C4-2B (cell line): ENCODE measurements at regions not wholly inside any gene's neighbourhood (a gene's known extent, or its start where the extent isn't known, plus 50 kb on each side); places are given as distances from the start of the nearest gene placed in this dataset.

ENCODE experiments used
- H3K27ac ChIP-seq: fragments of 450-650 bp; 2 replicates; pipeline ENCODE4 v1.5.1; 2017
- ZFX ChIP-seq: fragments of 450-650 bp; IDR thresholded peaks from 2 replicates; pipeline ENCODE4 v1.6.1; 2017
- TF ChIP-seq, protein P1 (sequence below): fragments of 450-650 bp; conservative IDR thresholded peaks from 2 replicates; pipeline ENCODE4 v1.5.1; 2017; ENCODE audit warnings: mild to moderate bottlenecking

DNA sequence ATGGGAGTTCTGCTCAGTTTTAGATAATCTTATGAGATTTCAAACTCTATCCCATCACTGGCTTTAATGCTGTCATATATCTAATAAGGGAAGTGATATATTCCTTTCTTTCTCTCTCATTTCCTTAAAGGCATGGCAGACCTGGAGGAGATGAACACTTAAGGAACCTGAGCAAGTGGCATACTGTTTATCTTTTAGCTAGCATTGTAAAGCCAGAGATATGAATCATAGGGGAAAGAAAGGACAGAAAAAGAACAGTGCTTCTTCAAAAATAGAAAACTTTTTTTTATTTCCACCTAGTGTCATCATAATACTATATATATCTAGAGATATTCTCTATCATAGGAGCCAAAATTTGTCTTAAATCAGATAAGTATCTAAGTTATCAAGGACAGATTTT is 68.3 kb upstream of the PSMA6 start:
- H3K27ac ChIP-seq: no peak overlapping the region
- TF ChIP-seq, protein P1, sequence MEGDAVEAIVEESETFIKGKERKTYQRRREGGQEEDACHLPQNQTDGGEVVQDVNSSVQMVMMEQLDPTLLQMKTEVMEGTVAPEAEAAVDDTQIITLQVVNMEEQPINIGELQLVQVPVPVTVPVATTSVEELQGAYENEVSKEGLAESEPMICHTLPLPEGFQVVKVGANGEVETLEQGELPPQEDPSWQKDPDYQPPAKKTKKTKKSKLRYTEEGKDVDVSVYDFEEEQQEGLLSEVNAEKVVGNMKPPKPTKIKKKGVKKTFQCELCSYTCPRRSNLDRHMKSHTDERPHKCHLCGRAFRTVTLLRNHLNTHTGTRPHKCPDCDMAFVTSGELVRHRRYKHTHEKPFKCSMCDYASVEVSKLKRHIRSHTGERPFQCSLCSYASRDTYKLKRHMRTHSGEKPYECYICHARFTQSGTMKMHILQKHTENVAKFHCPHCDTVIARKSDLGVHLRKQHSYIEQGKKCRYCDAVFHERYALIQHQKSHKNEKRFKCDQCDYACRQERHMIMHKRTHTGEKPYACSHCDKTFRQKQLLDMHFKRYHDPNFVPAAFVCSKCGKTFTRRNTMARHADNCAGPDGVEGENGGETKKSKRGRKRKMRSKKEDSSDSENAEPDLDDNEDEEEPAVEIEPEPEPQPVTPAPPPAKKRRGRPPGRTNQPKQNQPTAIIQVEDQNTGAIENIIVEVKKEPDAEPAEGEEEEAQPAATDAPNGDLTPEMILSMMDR: no peak
- TF ChIP-seq ZFX: no peak

DNA sequence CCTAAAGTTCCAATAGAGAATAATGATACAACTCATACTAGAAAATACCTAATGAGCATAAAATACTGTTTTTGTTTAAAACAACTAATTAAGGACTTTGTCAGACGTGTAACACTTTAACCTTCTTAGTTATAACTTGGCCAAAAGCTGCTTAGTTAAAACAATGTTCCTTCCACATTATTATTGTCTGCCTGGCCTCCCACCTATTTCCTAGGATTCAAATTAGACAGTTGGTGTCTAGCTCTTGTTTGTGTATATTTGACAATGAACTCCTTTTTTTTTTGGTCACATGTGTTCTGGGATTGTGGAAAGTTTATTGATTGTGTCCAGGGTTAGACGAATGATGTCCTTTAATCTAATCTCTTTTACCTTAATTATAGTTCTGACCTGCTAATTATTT is 67.6 kb upstream of the PSMA6 start:
- H3K27ac ChIP-seq: no peak overlapping the region
- TF ChIP-seq, protein P1: no peak
- no peak for TF ChIP-seq ZFX

DNA sequence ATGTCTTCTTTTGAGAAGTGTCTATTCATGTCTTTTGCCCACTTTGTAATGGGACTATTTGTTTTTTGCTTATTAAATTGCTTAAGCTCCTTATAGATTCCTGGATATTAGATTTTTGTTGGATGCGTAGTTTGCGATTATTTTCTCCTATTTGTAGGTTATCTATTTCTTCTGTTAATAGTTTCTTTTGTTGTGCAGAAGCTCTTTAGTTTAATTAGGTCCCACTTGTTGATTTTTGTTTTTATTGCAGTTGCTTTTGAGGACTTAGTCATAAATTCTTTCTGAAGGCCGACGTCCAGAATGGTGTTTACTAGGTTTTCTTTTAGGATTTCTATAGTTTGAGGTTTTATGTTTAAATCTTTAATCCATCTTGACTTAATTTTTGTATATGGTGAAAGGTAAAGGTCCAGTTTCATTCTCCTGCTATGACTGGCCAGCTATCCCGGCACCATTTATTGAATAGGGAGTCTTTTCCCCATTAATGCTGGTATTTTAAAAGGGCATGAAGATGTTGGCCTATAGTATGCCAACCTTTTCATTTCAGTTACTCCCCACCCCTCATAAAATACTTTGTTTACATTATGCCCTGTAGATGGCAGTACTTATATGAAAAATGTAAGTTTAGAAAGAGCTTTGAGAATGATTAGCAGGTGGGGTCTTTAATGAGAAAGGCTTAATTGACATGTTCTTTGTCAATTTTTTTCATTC is 62.9 kb upstream of the PSMA6 start:
- no peak for TF ChIP-seq ZFX
- TF ChIP-seq, protein P1: peak; percentile 58
- H3K27ac ChIP-seq: no peak overlapping the region

DNA sequence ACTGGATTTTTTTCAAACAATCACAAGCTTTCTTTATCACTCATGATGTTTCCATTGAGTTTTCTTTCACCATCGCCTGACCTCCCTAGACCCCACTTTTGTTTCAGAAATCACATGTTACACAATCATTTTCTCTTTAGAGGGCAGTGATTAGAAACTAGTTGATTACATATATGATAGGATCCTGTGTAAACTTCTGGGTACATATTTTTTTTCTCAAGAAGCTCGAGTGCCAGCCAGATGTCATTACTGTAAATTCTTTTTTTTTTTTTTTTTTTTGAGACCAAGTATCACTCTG is 62.4 kb upstream of the PSMA6 start:
- H3K27ac ChIP-seq: peak overlapping the region; percentile 32
- TF ChIP-seq, protein P1: peak; percentile 31
- TF ChIP-seq ZFX: no peak

DNA sequence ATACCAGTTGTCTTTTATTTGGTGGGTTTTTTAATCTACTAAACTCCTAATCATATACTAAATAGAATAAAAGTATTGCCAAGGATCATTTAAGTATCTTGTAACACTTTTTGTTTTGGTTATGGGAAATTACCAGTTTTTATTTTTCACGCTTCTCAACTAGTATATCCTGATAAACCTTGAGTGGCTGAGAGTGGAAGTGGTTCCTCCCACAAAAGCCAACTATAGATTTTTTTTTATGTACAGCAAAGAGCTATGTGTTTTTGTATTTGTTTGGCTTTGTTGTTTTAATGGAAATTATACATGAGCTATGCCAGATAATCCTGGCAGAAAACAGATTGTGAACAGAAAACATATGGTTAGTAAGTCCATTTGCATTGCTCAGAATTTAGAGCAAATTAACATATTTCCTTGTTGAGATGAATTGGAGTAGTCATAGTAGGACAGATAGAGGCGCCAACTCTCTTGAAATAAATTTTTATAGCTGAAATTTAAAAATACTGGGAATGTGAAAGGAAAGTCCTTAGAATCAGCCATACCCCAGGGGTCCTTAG is 60.9 kb upstream of the PSMA6 start:
- TF ChIP-seq, protein P1: no peak
- TF ChIP-seq ZFX: no peak

DNA sequence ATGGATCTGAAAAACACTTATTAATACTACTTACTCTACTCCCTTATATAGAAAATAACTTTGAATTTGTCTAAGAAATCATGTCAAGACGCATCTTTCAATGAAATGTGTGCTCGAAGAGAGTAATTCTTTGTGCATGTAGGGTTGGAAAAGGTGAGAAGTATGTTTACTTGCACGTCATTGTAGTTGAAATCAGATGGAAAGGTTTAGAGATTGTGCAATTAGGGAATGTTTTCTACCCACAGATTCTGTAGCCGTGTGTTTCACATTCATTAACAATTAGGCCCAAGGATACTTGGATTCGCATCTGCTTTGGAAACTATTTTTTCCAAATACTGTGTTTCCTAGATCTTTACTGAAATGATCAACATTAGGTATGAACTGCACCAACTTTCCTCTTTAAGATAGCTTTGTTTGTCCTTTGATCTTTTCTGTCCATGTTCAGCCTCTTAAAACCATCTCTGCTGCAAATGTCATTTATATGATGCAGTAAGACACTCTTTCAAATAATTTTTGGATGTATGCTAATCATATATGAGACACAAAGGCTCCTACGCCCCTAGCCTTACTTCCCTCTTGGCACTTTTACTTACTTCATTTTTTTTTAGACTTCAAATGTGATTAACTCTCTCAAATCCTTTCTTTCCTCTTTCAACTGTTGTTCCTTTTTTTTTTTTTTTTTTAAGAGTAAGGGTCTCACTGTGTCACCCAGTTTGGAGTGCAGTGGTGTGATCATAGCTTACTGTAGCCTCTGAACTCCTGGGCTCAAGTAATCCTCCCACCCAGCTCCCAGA is 58.0 kb upstream of the PSMA6 start:
- no peak overlapping the region for H3K27ac ChIP-seq
- TF ChIP-seq ZFX: no peak
- TF ChIP-seq, protein P1: no peak

More for the DNA sequence above, 60.9 kb upstream of the PSMA6 start:
- no peak overlapping the region for H3K27ac ChIP-seq

DNA sequence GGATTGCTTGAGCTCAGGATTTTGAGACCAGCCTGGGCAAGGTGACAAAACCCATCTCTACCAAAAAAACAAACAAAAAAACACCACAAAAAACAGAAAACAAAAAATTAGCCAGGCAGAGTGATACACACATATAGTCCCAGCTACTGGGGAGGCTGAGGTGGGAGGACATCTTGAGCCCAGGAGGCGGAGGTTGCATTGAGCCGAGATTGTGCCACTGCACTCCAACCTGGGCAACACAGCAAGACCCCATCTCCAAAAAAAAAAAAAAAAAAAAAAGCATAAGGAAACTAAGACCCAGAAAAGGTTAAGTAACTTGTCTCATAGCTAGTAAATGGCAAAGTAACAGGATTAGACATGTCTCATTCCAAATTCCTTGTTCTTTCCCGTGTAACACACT is 56.3 kb upstream of the PSMA6 start:
- no peak overlapping the region for H3K27ac ChIP-seq
- TF ChIP-seq ZFX: no peak
- TF ChIP-seq, protein P1: no peak
